ENCODE measurements at regions not wholly inside any gene's neighbourhood (a gene's known extent, or its start where the extent isn't known, plus 50 kb on each side); places are given as distances from the start of the nearest gene placed in this dataset.

DNA sequence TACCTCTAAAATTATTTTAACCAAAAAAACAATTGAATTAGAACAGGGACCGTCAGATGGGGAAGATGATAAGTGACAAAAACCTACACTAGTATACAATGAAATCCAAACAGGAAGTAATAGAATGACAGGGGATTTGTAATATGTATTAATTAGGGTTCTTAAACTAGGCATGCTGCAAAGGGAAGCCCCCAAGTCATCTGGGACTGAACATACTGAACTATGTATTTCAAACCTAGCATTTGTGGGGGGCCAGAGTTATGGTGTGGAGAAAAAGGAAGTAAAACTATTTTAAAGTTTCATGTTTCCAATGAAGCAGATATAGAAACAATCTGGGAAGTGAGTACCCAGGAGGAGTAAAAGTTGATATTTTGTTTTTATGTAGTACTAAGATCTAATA is 133.2 kb upstream of the HS3ST3A1 start:
- no peak overlapping the region for H3K27ac ChIP-seq (ENCODE audit: low read depth, low read length)
- WGBS (ENCODE audit: insufficient coverage) = no CpG with 5 or more reads among the region's 1 CpG
- no peaks in the 10 kb centered on the region for H3K9me3 ChIP-seq (ENCODE audit: control insufficient read depth, insufficient read depth, low read length)
- no peak for DNase-seq (ENCODE audit: low read depth in 4 of 6, low spot score in 6 of 6)
- H3K4me1 ChIP-seq (ENCODE audit: control insufficient read depth, insufficient read depth, low read length) = no peaks in the 10 kb centered on the region
- no peaks in the 10 kb centered on the region for H3K36me3 ChIP-seq (ENCODE audit: control insufficient read depth, insufficient read depth, low read length)
- H3K27me3 ChIP-seq (ENCODE audit: control insufficient read depth, insufficient read depth, low read length) = no peaks in the 10 kb centered on the region
- H3K4me3 ChIP-seq (ENCODE audit: low read depth, low read length) = no peak overlapping the region

DNA sequence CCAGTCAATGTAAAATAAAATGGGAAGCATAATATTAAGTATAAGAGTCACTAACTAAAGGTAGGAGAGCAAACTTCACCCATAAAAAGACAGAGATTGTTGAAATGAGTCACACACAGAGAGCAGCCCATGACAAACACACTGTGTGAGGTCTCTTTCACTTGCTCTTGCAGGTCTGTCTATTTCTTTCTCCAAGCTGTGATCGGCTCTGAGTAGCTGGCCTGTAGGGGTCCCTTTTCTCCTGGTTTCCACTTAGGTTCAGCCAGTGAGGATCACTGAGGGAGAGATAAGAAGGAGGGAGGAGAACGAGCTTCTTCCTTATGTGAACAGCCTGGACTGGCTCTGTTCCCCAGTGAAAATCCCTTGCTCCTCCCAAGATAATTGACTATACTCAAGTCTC is 133.7 kb upstream of the HS3ST3A1 start:
- Histone ChIP-seq H3K27me3 (ENCODE audit: control insufficient read depth, insufficient read depth, low read length) (no peaks in the 10 kb centered on the region), H3K4me1 (ENCODE audit: control insufficient read depth, insufficient read depth, low read length) (no peaks in the 10 kb centered on the region), H3K9me3 (ENCODE audit: control insufficient read depth, insufficient read depth, low read length) (no peaks in the 10 kb centered on the region), H3K27ac (ENCODE audit: low read depth, low read length) (no peak overlapping the region), H3K36me3 (ENCODE audit: control insufficient read depth, insufficient read depth, low read length) (no peaks in the 10 kb centered on the region), H3K4me3 (ENCODE audit: low read depth, low read length) (no peak overlapping the region)
- DNase-seq (ENCODE audit: low read depth in 4 of 6, low spot score in 6 of 6) = peak in 1 of 6 donors; percentile 33
- WGBS (ENCODE audit: insufficient coverage) = 50% methylated on average over 1 of the region's 2 CpGs

DNA sequence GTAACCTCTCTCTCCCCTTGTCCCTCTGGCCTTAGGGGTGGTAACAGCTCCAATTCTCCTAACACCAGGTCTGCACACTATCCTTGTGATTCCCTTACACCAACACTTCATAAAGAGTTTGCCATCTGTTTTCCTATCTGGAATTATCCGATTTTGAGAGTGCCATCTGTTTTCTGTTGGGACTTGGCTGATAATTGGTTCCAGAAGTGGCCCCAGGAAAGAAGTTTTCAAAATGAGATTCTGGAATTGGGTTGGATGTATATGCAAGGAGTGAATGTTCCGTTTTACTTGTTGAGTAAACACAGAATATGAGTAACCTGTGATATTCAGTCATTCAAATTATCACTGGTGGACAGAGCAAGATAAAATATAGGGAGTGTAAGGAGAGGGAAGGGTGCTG is 134.1 kb upstream of the HS3ST3A1 start:
- H3K4me1 ChIP-seq (ENCODE audit: control insufficient read depth, insufficient read depth, low read length) = no peaks in the 10 kb centered on the region
- 69% methylated on average over 2 of the region's 2 CpGs for WGBS (ENCODE audit: insufficient coverage)
- peak in 2 of 6 donors; percentile 11 to 65 for DNase-seq (ENCODE audit: low read depth in 4 of 6, low spot score in 6 of 6)
- no peaks in the 10 kb centered on the region for H3K9me3 ChIP-seq (ENCODE audit: control insufficient read depth, insufficient read depth, low read length)
- no peak overlapping the region for H3K27ac ChIP-seq (ENCODE audit: low read depth, low read length)
- no peak overlapping the region for H3K4me3 ChIP-seq (ENCODE audit: low read depth, low read length)
- H3K36me3 ChIP-seq (ENCODE audit: control insufficient read depth, insufficient read depth, low read length) = no peaks in the 10 kb centered on the region
- H3K27me3 ChIP-seq (ENCODE audit: control insufficient read depth, insufficient read depth, low read length) = no peaks in the 10 kb centered on the region

DNA sequence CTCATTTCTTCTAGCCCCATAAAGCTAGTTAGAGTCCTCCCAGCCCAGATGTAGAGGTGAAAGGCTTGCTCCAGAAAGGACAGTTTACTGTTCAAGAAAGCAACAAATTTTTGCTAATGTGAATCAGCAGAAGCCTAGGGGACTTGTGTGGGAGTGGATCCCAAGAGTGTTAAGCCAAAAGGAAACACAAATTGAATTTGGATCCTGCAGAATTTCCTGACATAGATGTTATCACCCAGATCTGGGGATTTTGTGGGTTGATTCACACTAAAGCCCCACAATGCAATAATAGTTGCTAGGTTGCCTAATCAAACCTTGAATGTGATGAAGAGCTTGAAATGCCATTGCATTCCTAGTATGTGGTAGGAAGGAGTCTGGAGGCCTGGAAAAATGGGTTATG is 135.2 kb upstream of the HS3ST3A1 start:
- no peaks in the 10 kb centered on the region for H3K4me1 ChIP-seq (ENCODE audit: control insufficient read depth, insufficient read depth, low read length)
- no peaks in the 10 kb centered on the region for H3K36me3 ChIP-seq (ENCODE audit: control insufficient read depth, insufficient read depth, low read length)
- no peak overlapping the region for H3K4me3 ChIP-seq (ENCODE audit: low read depth, low read length)
- H3K27ac ChIP-seq (ENCODE audit: low read depth, low read length) = no peak overlapping the region
- no peaks in the 10 kb centered on the region for H3K9me3 ChIP-seq (ENCODE audit: control insufficient read depth, insufficient read depth, low read length)
- DNase-seq (ENCODE audit: low read depth in 4 of 6, low spot score in 6 of 6) = no peak
- no peaks in the 10 kb centered on the region for H3K27me3 ChIP-seq (ENCODE audit: control insufficient read depth, insufficient read depth, low read length)

DNA sequence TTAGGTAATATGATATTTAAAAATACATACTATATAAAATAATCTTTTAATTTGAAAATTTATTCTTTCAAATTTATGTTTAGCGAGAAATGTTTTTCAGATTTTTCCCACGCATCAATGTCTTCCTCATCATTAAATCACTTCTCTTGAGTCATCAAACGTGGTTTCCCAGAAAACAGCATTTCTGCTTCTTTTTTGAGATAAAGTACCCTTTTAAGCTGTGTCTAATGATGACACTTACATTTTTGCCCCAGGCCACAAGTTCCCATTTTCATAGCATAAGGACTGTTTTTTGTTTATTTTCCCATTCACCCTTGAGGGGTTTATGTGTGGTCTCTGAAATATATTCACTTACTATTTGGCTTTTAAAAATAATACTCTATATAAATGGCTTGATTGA is 139.0 kb upstream of the HS3ST3A1 start:
- Histone ChIP-seq H3K9me3 (ENCODE audit: control insufficient read depth, insufficient read depth, low read length) (no peaks in the 10 kb centered on the region), H3K27me3 (ENCODE audit: control insufficient read depth, insufficient read depth, low read length) (no peaks in the 10 kb centered on the region), H3K4me3 (ENCODE audit: low read depth, low read length) (no peak overlapping the region), H3K36me3 (ENCODE audit: control insufficient read depth, insufficient read depth, low read length) (no peaks in the 10 kb centered on the region), H3K27ac (ENCODE audit: low read depth, low read length) (no peak overlapping the region), H3K4me1 (ENCODE audit: control insufficient read depth, insufficient read depth, low read length) (no peaks in the 10 kb centered on the region)
- no peak for DNase-seq (ENCODE audit: low read depth in 4 of 6, low spot score in 6 of 6)
- no CpG with 5 or more reads among the region's 3 CpGs for WGBS (ENCODE audit: insufficient coverage)

DNA sequence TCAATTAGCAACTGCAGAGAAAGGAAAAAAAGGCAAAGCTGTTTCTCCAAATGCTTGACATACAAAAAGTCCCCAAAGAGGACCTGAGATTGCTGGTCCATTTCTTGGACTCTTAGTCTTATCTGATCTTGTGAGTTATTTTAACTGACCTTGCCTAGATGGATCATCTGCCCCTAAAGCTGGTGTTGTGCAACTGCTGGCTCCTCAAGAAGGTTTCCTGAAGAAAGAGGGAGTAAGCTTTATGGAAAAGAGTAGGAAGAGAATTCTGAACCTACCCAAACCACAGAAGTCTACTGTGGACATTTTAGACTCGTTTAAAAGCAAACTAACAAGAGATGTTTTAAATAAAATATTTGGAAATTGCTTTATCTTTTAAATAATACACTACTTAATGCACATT is 140.0 kb upstream of the HS3ST3A1 start:
- WGBS (ENCODE audit: insufficient coverage) = no CpG with 5 or more reads among the region's 1 CpG
- H3K36me3 ChIP-seq (ENCODE audit: control insufficient read depth, insufficient read depth, low read length) = no peaks in the 10 kb centered on the region
- no peak overlapping the region for H3K4me3 ChIP-seq (ENCODE audit: low read depth, low read length)
- no peaks in the 10 kb centered on the region for H3K27me3 ChIP-seq (ENCODE audit: control insufficient read depth, insufficient read depth, low read length)
- no peaks in the 10 kb centered on the region for H3K4me1 ChIP-seq (ENCODE audit: control insufficient read depth, insufficient read depth, low read length)
- H3K27ac ChIP-seq (ENCODE audit: low read depth, low read length) = no peak overlapping the region
- H3K9me3 ChIP-seq (ENCODE audit: control insufficient read depth, insufficient read depth, low read length) = no peaks in the 10 kb centered on the region
- DNase-seq (ENCODE audit: low read depth in 4 of 6, low spot score in 6 of 6) = no peak

DNA sequence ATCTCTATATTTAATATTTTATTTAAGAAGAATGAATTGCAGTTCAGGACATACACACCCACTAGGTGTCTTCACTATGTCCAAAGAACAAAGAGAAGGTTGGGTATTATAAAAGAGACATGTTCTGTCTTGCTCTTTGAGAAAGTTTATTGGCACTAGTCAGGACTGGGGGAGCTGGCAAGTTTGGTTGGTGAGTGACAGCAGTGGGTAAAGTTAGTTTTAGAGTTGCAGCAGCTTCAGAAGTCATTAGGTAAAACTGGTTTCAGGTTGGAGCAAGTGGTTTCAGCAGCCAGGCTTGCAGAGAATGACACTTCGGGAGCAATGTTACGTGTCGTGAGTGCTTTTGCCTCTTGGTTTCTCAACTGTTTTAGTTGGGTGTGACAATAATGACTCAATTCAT is 142.2 kb upstream of the HS3ST3A1 start:
- Histone ChIP-seq H3K36me3 (ENCODE audit: control insufficient read depth, insufficient read depth, low read length) (no peaks in the 10 kb centered on the region), H3K4me3 (ENCODE audit: low read depth, low read length) (no peak overlapping the region), H3K4me1 (ENCODE audit: control insufficient read depth, insufficient read depth, low read length) (no peaks in the 10 kb centered on the region), H3K27me3 (ENCODE audit: control insufficient read depth, insufficient read depth, low read length) (no peaks in the 10 kb centered on the region), H3K27ac (ENCODE audit: low read depth, low read length) (no peak overlapping the region), H3K9me3 (ENCODE audit: control insufficient read depth, insufficient read depth, low read length) (no peaks in the 10 kb centered on the region)
- DNase-seq (ENCODE audit: low read depth in 4 of 6, low spot score in 6 of 6) = no peak
- WGBS (ENCODE audit: insufficient coverage) = 90% methylated on average over 2 of the region's 3 CpGs

DNA sequence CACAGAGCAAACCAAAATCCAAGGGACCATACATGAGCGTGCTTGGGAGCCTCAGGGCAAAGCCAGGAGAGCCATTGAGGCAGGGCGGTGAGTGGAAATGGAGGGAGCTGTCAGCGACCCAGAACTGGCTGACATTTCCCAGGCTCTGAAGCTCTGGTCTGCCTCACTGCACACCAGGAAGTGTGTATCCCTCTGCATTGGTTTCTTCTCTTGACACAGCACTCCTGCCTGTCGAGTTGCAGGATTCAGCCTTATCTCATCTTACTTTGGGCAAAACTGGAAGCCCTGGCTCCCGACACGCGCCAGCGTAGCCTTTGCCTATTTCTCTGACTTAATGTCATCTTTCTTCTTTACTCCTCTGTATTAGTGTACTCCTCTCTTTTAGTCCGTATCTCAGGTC is 144.7 kb upstream of the HS3ST3A1 start:
- no peaks in the 10 kb centered on the region for H3K4me1 ChIP-seq (ENCODE audit: control insufficient read depth, insufficient read depth, low read length)
- H3K27me3 ChIP-seq (ENCODE audit: control insufficient read depth, insufficient read depth, low read length) = no peaks in the 10 kb centered on the region
- no peak overlapping the region for H3K4me3 ChIP-seq (ENCODE audit: low read depth, low read length)
- H3K27ac ChIP-seq (ENCODE audit: low read depth, low read length) = no peak overlapping the region
- WGBS (ENCODE audit: insufficient coverage) = 96% methylated on average over 8 of the region's 9 CpGs
- H3K36me3 ChIP-seq (ENCODE audit: control insufficient read depth, insufficient read depth, low read length) = no peaks in the 10 kb centered on the region
- no peaks in the 10 kb centered on the region for H3K9me3 ChIP-seq (ENCODE audit: control insufficient read depth, insufficient read depth, low read length)
- DNase-seq (ENCODE audit: low read depth in 4 of 6, low spot score in 6 of 6) = no peak

DNA sequence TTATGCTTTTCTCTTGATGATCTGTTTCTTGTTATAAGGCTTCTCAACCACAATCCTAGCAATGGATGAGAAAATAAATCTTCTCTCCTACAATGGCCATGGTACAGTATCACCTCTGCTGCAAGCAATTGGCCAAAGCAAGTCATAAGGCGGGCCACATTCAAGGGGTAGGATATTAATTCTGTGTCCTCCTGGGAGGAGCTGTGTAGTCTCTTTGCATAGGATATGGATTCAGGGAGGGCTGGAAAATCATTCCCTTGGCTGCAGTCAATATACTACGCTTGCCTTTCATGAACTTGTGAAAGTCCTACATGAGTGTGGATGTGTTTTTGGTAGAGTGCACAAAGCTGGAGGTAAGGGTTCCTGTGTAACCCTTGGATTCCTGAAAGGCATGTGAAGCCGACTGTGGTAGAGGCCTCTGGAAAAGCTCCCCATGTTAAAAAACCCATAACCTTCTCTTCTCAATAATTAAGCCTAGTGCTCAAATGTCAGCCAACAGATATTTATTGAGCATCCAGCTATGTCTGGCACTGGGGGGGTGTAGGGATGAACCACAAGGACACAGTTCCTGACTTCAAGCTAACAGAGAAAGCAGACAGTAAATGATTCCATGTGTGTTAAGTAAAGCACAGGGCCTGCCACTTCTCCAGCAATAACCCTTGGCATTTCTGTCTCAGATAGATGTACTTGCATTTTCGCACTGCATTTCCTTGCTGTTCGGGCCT is 147.6 kb upstream of the HS3ST3A1 start:
- Histone ChIP-seq H3K4me3 (ENCODE audit: low read depth, low read length) (no peak overlapping the region), H3K27me3 (ENCODE audit: control insufficient read depth, insufficient read depth, low read length) (no peaks in the 10 kb centered on the region), H3K36me3 (ENCODE audit: control insufficient read depth, insufficient read depth, low read length) (no peaks in the 10 kb centered on the region), H3K4me1 (ENCODE audit: control insufficient read depth, insufficient read depth, low read length) (no peaks in the 10 kb centered on the region), H3K9me3 (ENCODE audit: control insufficient read depth, insufficient read depth, low read length) (no peaks in the 10 kb centered on the region), H3K27ac (ENCODE audit: low read depth, low read length) (no peak overlapping the region)
- no peak for DNase-seq (ENCODE audit: low read depth in 4 of 6, low spot score in 6 of 6)
- WGBS (ENCODE audit: insufficient coverage) = 93% methylated on average over 4 of the region's 5 CpGs

DNA sequence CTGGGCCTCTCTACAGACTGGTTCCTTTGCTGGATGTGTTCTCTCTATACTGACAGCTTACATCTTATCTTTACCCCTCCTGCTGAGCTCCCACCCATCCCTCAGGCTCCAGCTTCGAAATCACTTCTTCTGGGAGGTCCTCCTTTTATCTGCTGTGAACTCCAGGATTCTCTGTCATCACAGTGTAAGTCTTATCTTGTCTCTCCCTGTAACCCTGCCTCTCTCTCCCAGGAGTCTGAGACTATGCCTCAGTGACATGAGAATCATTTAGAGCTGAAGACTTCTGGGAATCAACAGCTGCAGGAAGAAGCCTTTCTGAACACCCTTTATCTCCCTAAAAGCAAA is 148.1 kb upstream of the HS3ST3A1 start:
- no peaks in the 10 kb centered on the region for H3K4me1 ChIP-seq (ENCODE audit: control insufficient read depth, insufficient read depth, low read length)
- 50% methylated on average over 1 of the region's 1 CpG for whole genome bisulfite sequencing (ENCODE audit: insufficient coverage)
- no peaks in the 10 kb centered on the region for H3K36me3 ChIP-seq (ENCODE audit: control insufficient read depth, insufficient read depth, low read length)
- no peaks in the 10 kb centered on the region for H3K27me3 ChIP-seq (ENCODE audit: control insufficient read depth, insufficient read depth, low read length)
- no peaks in the 10 kb centered on the region for H3K9me3 ChIP-seq (ENCODE audit: control insufficient read depth, insufficient read depth, low read length)
- no peak overlapping the region for H3K27ac ChIP-seq (ENCODE audit: low read depth, low read length)
- DNase-seq (ENCODE audit: low read depth in 4 of 6, low spot score in 6 of 6) = no peak
- no peak overlapping the region for H3K4me3 ChIP-seq (ENCODE audit: low read depth, low read length)
